ENCODE measurements at regions not wholly inside any gene's neighbourhood (a gene's known extent, or its start where the extent isn't known, plus 50 kb on each side); places are given as distances from the start of the nearest gene placed in this dataset.

- Histone ChIP-seq H3K4me3 (no peak overlapping the region), H3K27me3 (no peaks in the 10 kb centered on the region), H3K36me3 (no peaks in the 10 kb centered on the region), H3K27ac (no peak overlapping the region), H3K4me1 (no peaks in the 10 kb centered on the region), H3K9me3 (no peaks in the 10 kb centered on the region)
- 66 to 86% methylated on average over 2 of the region's 2 CpGs for WGBS, 2 donors
- intact Hi-C loops (cut with DNase I) = no loop called here
- no peak for TF ChIP-seq POLR2A (IDR thresholded peaks at IDR 0.05)
- no peak for TF ChIP-seq CTCF (IDR thresholded peaks at IDR 0.05)
- DNase-seq = no peak
Observed at GRCh38 chr3:34599595-34599994, 801.2 kb downstream of the PDCD6IP start.

GRCh38 chr3:34619990-34620389 lies 821.6 kb downstream of the PDCD6IP start:
- H3K9me3 ChIP-seq = no peaks in the 10 kb centered on the region
- 80 to 92% methylated on average over 2 of the region's 2 CpGs for WGBS, 2 donors
- H3K27me3 ChIP-seq = no peaks in the 10 kb centered on the region
- TF ChIP-seq CTCF (IDR thresholded peaks at IDR 0.05) (no peak), POLR2A (IDR thresholded peaks at IDR 0.05) (no peak)
- H3K27ac ChIP-seq = no peak overlapping the region
- intact Hi-C loops (cut with DNase I) = no loop called here
- H3K4me3 ChIP-seq = no peak overlapping the region
- H3K4me1 ChIP-seq = no peaks in the 10 kb centered on the region
- no peak for DNase-seq
- no peaks in the 10 kb centered on the region for H3K36me3 ChIP-seq

GRCh38 chr3:34626699-34627098 lies 828.3 kb downstream of the PDCD6IP start:
- Histone ChIP-seq H3K36me3 (no peaks in the 10 kb centered on the region), H3K27ac (no peak overlapping the region), H3K4me3 (no peak overlapping the region), H3K9me3 (no peaks in the 10 kb centered on the region), H3K4me1 (no peaks in the 10 kb centered on the region), H3K27me3 (no peaks in the 10 kb centered on the region)
- no peak for DNase-seq
- TF ChIP-seq POLR2A (IDR thresholded peaks at IDR 0.05) (no peak), CTCF (IDR thresholded peaks at IDR 0.05) (no peak)
- intact Hi-C loops (cut with DNase I) = no loop called here

GRCh38 chr3:34634939-34635338 lies 836.5 kb downstream of the PDCD6IP start:
- Histone ChIP-seq H3K27ac (no peak overlapping the region), H3K9me3 (no peaks in the 10 kb centered on the region), H3K36me3 (no peaks in the 10 kb centered on the region), H3K27me3 (no peaks in the 10 kb centered on the region), H3K4me3 (no peak overlapping the region), H3K4me1 (no peaks in the 10 kb centered on the region)
- intact Hi-C loops (cut with DNase I) = no loop called here
- WGBS, 2 donors = 78 to 86% methylated on average over 5 to 6 of the region's 6 CpGs
- TF ChIP-seq POLR2A (IDR thresholded peaks at IDR 0.05) (no peak), CTCF (IDR thresholded peaks at IDR 0.05) (no peak)
- no peak for DNase-seq

- Histone ChIP-seq H3K9me3 (no peaks in the 10 kb centered on the region), H3K27ac (no peak overlapping the region), H3K36me3 (no peaks in the 10 kb centered on the region), H3K4me1 (no peaks in the 10 kb centered on the region), H3K4me3 (no peak overlapping the region), H3K27me3 (no peaks in the 10 kb centered on the region)
- no peak for DNase-seq
- 88% methylated on average over 4 to 11 of the region's 11 CpGs for WGBS, 2 donors
- TF ChIP-seq CTCF (IDR thresholded peaks at IDR 0.05) (no peak), POLR2A (IDR thresholded peaks at IDR 0.05) (no peak)
- intact Hi-C loops (cut with DNase I) = no loop called here
Observed at GRCh38 chr3:34635352-34635850, 837.0 kb downstream of the PDCD6IP start.

Measured in esophagus squamous epithelium (tissue), 5 donors.